ENCODE measurements at regions not wholly inside any gene's neighbourhood (a gene's known extent, or its start where the extent isn't known, plus 50 kb on each side); places are given as distances from the start of the nearest gene placed in this dataset.

DNA sequence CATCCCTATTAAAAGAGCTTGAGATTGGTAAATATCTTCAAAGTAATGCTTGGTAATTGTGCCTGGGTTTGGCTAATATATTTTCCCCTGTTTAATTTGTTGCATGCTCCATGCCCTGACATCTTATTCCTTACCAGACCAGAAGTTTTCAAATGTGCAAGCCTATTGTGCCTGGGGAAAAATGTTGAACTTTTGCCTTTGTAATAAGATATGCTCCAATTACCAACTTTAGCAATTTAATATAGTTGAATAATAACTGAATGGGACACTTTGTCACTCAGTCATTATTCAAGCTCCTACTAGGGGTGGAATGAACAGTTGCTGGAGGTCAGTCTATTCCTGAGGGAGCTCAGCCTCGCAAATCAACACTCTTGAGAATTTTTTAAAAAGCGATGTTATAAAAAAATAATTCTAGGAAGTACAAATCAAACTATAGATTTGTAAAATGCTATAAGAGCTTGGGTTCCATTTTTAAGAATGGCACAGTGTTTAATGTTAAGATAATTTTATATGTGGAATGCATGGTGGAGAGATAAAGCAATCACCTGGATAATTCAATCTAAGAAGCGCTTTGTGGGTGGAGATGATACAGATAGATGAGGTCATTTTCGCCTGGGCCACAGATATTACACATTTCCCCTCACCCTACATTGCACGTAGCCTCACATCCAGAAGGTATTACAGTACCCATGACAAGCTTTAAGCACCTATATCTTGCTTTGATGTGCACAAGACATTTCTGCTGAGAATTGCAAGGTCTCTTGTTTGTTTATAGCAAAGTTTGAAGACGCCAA, 231.8 kb downstream of the PIK3R1 start:
- TF ChIP-seq, protein P1, sequence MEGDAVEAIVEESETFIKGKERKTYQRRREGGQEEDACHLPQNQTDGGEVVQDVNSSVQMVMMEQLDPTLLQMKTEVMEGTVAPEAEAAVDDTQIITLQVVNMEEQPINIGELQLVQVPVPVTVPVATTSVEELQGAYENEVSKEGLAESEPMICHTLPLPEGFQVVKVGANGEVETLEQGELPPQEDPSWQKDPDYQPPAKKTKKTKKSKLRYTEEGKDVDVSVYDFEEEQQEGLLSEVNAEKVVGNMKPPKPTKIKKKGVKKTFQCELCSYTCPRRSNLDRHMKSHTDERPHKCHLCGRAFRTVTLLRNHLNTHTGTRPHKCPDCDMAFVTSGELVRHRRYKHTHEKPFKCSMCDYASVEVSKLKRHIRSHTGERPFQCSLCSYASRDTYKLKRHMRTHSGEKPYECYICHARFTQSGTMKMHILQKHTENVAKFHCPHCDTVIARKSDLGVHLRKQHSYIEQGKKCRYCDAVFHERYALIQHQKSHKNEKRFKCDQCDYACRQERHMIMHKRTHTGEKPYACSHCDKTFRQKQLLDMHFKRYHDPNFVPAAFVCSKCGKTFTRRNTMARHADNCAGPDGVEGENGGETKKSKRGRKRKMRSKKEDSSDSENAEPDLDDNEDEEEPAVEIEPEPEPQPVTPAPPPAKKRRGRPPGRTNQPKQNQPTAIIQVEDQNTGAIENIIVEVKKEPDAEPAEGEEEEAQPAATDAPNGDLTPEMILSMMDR (conservative IDR thresholded peaks at IDR 0.05; ENCODE audit: low read depth, low read length) = no peak
- no peak for TF ChIP-seq EZH2 (IDR thresholded peaks at IDR 0.05; ENCODE audit: borderline replicate concordance, low read depth, low read length, poor library complexity, severe bottlenecking)

Measured in A673 (cell line).